Testis (tissue), 2 donors: ENCODE measurements at regions not wholly inside any gene's neighbourhood (a gene's known extent, or its start where the extent isn't known, plus 50 kb on each side); places are given as distances from the start of the nearest gene placed in this dataset.

ENCODE experiments used
- CTCF ChIP-seq, 3 experiments: fragments of 450-650 bp in 2 of 3; fragments of 200-600 bp in 1 of 3; sonication (generic) in 1 of 3; IDR thresholded peaks; one replicate each; pipeline ENCODE4 v1.5.1; 2016 to 2019; ENCODE audit warnings: antibody characterized with exemption in 3 of 3, mild to moderate bottlenecking in 2 of 3, moderate library complexity in 1 of 3
- POLR2A ChIP-seq: fragments of 450-650 bp; IDR thresholded peaks from one replicate; pipeline ENCODE4 v1.6.1; 2017; ENCODE audit warnings: antibody characterized with exemption, mild to moderate bottlenecking, moderate library complexity

GRCh38 chr16:26198221-26198620, 506.5 kb downstream of the HS3ST4 start:
- TF ChIP-seq CTCF (IDR thresholded peaks at IDR 0.05) (no peak), POLR2A (no peak)
